WTC11 (cell line): ENCODE measurements at regions not wholly inside any gene's neighbourhood (a gene's known extent, or its start where the extent isn't known, plus 50 kb on each side); places are given as distances from the start of the nearest gene placed in this dataset.

ENCODE experiments used
- ATAC-seq: fragments of 200-7000 bp; cut with Tn5 transposase; 2 replicates; pipeline ENCODE4 v1.10.0; 2021; ENCODE audit warnings: mild to moderate bottlenecking, moderate library complexity
- CTCF ChIA-PET: fragments of 300-600 bp; sonication (Branson Sonifier 250); formaldehyde crosslinking; loops from one replicate; lab custom pipeline; 2021; ENCODE audit warnings: antibody characterized with exemption; lab: Charles Lee
- POLR2A ChIA-PET: fragments of 350-600 bp; sonication (Branson Sonifier 250); formaldehyde crosslinking; loops from one replicate; lab custom pipeline; 2021; ENCODE audit warnings: antibody characterized with exemption; lab: Charles Lee
- DNase-seq: peaks from one replicate; pipeline ENCODE4 v3.0.0; 2021; ENCODE audit warnings: low spot score
- H3K27ac Mint-ChIP-seq: 2 replicates; pipeline ENCODE4 v1.8.0; 2021; ENCODE audit warnings: mixed read lengths
- H3K27me3 Mint-ChIP-seq: 2 replicates; pipeline ENCODE4 v1.8.0; 2021; ENCODE audit warnings: low read depth, mild to moderate bottlenecking, moderate library complexity, mixed read lengths
- H3K36me3 Mint-ChIP-seq: 2 replicates; pipeline ENCODE4 v1.8.0; 2021; ENCODE audit warnings: mixed read lengths
- H3K4me1 Mint-ChIP-seq: 2 replicates; pipeline ENCODE4 v1.8.0; 2022; ENCODE audit warnings: mixed read lengths
- H3K4me3 Mint-ChIP-seq: 2 replicates; pipeline ENCODE4 v1.8.0; 2021; ENCODE audit warnings: mild to moderate bottlenecking, moderate library complexity, mixed read lengths
- H3K9me3 Mint-ChIP-seq: 2 replicates; pipeline ENCODE4 v1.8.0; 2021; ENCODE audit warnings: mixed read lengths
- CREB1 ChIP-seq: sonication (generic); formaldehyde crosslinking; IDR thresholded peaks from 2 replicates; pipeline ENCODE4 v1.8.0; 2023; ENCODE audit warnings: mild to moderate bottlenecking, missing genetic modification reagents
- EMX1 ChIP-seq: fragments of 250-450 bp; sonication (Bioruptor Pico); IDR thresholded peaks from 2 replicates; pipeline ENCODE4 v1.8.0; 2021; ENCODE audit warnings: mild to moderate bottlenecking
- ERG ChIP-seq: fragments of 250-450 bp; sonication (Bioruptor Pico); IDR thresholded peaks from 2 replicates; pipeline ENCODE4 v1.8.0; 2021; ENCODE audit warnings: mild to moderate bottlenecking
- GTF2I ChIP-seq: fragments of 250-450 bp; sonication (Bioruptor Pico); conservative IDR thresholded peaks from 2 replicates; pipeline ENCODE4 v1.4.0; 2021; ENCODE audit warnings: mild to moderate bottlenecking
- HMGA2 ChIP-seq: fragments of 250-450 bp; sonication (Bioruptor Pico); IDR thresholded peaks from 2 replicates; pipeline ENCODE4 v1.4.0; 2021; ENCODE audit warnings: mild to moderate bottlenecking, moderate library complexity
- IRF2 ChIP-seq: sonication (generic); formaldehyde crosslinking; IDR thresholded peaks from 2 replicates; pipeline ENCODE4 v1.8.0; 2022; ENCODE audit warnings: low read depth, missing genetic modification reagents, borderline replicate concordance
- MXD4 ChIP-seq: fragments of 250-450 bp; sonication (Bioruptor Pico); IDR thresholded peaks from 2 replicates; pipeline ENCODE4 v1.8.0; 2021; ENCODE audit warnings: mild to moderate bottlenecking, moderate library complexity, borderline replicate concordance
- NFE2L1 ChIP-seq: sonication (generic); formaldehyde crosslinking; IDR thresholded peaks from 2 replicates; pipeline ENCODE4 v1.8.1; 2023; ENCODE audit warnings: missing genetic modification reagents
- NR2C2 ChIP-seq: sonication (generic); formaldehyde crosslinking; IDR thresholded peaks from 2 replicates; pipeline ENCODE4 v1.8.0; 2022; ENCODE audit warnings: mild to moderate bottlenecking, missing genetic modification reagents
- SMAD4 ChIP-seq: sonication (generic); formaldehyde crosslinking; IDR thresholded peaks from 2 replicates; pipeline ENCODE4 v1.8.0; 2022; ENCODE audit warnings: mild to moderate bottlenecking, missing genetic modification reagents
- SP1 ChIP-seq: sonication (generic); formaldehyde crosslinking; conservative IDR thresholded peaks from 2 replicates; pipeline ENCODE4 v1.8.1; 2022; ENCODE audit warnings: missing genetic modification reagents
- TEAD1 ChIP-seq: sonication (generic); formaldehyde crosslinking; IDR thresholded peaks from 2 replicates; pipeline ENCODE4 v1.8.0; 2022; ENCODE audit warnings: mild to moderate bottlenecking, missing genetic modification reagents
- TP53 ChIP-seq: sonication (generic); formaldehyde crosslinking; IDR thresholded peaks from 2 replicates; pipeline ENCODE4 v1.8.1; 2023; ENCODE audit warnings: mild to moderate bottlenecking, missing genetic modification reagents
- ZNF138 ChIP-seq: sonication (generic); formaldehyde crosslinking; conservative IDR thresholded peaks from 2 replicates; pipeline ENCODE4 v1.8.1; 2022; ENCODE audit warnings: mild to moderate bottlenecking, moderate library complexity, missing genetic modification reagents
- ZNF232 ChIP-seq: sonication (generic); formaldehyde crosslinking; IDR thresholded peaks from 2 replicates; pipeline ENCODE4 v1.8.0; 2022; ENCODE audit warnings: mild to moderate bottlenecking, missing genetic modification reagents
- ZNF281 ChIP-seq: sonication (generic); formaldehyde crosslinking; IDR thresholded peaks from 2 replicates; pipeline ENCODE4 v1.8.0; 2023; ENCODE audit warnings: mild to moderate bottlenecking, missing genetic modification reagents
- ZNF512 ChIP-seq: sonication (generic); formaldehyde crosslinking; IDR thresholded peaks from 2 replicates; pipeline ENCODE4 v1.8.1; 2022; ENCODE audit warnings: missing genetic modification reagents, borderline replicate concordance
- TF ChIP-seq, protein P1 (sequence below): sonication (generic); formaldehyde crosslinking; IDR thresholded peaks from 2 replicates; pipeline ENCODE4 v1.8.0; 2023; ENCODE audit warnings: missing genetic modification reagents
- TF ChIP-seq, protein P2 (sequence below): fragments of 200-600 bp; IDR thresholded peaks from 2 replicates; pipeline ENCODE4 v1.8.0; 2022; ENCODE audit warnings: antibody characterized with exemption
- TF ChIP-seq, protein P3 (sequence below): fragments of 250-450 bp; sonication (Bioruptor Pico); IDR thresholded peaks from 2 replicates; pipeline ENCODE4 v1.9.0; 2021; ENCODE audit warnings: mild to moderate bottlenecking

GRCh38 chr10:28806951-28807759, 129.8 kb downstream of the BAMBI start:
- no peaks in the 10 kb centered on the region for H3K27me3 Mint-ChIP-seq
- POLR2A ChIA-PET: no interaction called here
- H3K36me3 Mint-ChIP-seq: no peaks in the 10 kb centered on the region
- ATAC-seq (no peak), DNase-seq (no peak)
- no peak for TF ChIP-seq TP53
- TF ChIP-seq GTF2I: no peak
- no peak for TF ChIP-seq MXD4 (CRISPR knock-in tag)
- no peak for TF ChIP-seq ZNF281 (CRISPR knock-in tag)
- TF ChIP-seq NFE2L1 (CRISPR knock-in tag): no peak
- TF ChIP-seq ZNF232: no peak
- TF ChIP-seq TEAD1 (CRISPR knock-in tag): no peak
- TF ChIP-seq, protein P1, sequence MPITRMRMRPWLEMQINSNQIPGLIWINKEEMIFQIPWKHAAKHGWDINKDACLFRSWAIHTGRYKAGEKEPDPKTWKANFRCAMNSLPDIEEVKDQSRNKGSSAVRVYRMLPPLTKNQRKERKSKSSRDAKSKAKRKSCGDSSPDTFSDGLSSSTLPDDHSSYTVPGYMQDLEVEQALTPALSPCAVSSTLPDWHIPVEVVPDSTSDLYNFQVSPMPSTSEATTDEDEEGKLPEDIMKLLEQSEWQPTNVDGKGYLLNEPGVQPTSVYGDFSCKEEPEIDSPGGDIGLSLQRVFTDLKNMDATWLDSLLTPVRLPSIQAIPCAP: no peak
- TF ChIP-seq, protein P2, sequence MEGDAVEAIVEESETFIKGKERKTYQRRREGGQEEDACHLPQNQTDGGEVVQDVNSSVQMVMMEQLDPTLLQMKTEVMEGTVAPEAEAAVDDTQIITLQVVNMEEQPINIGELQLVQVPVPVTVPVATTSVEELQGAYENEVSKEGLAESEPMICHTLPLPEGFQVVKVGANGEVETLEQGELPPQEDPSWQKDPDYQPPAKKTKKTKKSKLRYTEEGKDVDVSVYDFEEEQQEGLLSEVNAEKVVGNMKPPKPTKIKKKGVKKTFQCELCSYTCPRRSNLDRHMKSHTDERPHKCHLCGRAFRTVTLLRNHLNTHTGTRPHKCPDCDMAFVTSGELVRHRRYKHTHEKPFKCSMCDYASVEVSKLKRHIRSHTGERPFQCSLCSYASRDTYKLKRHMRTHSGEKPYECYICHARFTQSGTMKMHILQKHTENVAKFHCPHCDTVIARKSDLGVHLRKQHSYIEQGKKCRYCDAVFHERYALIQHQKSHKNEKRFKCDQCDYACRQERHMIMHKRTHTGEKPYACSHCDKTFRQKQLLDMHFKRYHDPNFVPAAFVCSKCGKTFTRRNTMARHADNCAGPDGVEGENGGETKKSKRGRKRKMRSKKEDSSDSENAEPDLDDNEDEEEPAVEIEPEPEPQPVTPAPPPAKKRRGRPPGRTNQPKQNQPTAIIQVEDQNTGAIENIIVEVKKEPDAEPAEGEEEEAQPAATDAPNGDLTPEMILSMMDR: no peak
- TF ChIP-seq HMGA2 (CRISPR knock-in tag): no peak
- no peak for TF ChIP-seq SP1 (CRISPR knock-in tag)
- TF ChIP-seq ZNF138 (CRISPR knock-in tag): no peak
- no peak for TF ChIP-seq NR2C2
- TF ChIP-seq, protein P3, sequence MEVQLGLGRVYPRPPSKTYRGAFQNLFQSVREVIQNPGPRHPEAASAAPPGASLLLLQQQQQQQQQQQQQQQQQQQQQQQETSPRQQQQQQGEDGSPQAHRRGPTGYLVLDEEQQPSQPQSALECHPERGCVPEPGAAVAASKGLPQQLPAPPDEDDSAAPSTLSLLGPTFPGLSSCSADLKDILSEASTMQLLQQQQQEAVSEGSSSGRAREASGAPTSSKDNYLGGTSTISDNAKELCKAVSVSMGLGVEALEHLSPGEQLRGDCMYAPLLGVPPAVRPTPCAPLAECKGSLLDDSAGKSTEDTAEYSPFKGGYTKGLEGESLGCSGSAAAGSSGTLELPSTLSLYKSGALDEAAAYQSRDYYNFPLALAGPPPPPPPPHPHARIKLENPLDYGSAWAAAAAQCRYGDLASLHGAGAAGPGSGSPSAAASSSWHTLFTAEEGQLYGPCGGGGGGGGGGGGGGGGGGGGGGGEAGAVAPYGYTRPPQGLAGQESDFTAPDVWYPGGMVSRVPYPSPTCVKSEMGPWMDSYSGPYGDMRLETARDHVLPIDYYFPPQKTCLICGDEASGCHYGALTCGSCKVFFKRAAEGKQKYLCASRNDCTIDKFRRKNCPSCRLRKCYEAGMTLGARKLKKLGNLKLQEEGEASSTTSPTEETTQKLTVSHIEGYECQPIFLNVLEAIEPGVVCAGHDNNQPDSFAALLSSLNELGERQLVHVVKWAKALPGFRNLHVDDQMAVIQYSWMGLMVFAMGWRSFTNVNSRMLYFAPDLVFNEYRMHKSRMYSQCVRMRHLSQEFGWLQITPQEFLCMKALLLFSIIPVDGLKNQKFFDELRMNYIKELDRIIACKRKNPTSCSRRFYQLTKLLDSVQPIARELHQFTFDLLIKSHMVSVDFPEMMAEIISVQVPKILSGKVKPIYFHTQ (CRISPR knock-in tag): no peak
- TF ChIP-seq IRF2 (CRISPR knock-in tag): no peak
- no peak for TF ChIP-seq CREB1 (CRISPR knock-in tag)
- TF ChIP-seq EMX1 (CRISPR knock-in tag): no peak
- TF ChIP-seq ZNF512 (CRISPR knock-in tag): no peak
- TF ChIP-seq ERG (CRISPR knock-in tag): no peak
- no peak for TF ChIP-seq SMAD4 (CRISPR knock-in tag)
- CTCF ChIA-PET: interaction anchor here (1.5 kb wide), 1 partner anchor 143 kb away, joined by 5 read pairs; no protein-coding TSS in a partner anchor
- H3K4me3 Mint-ChIP-seq: no peak overlapping the region
- H3K9me3 Mint-ChIP-seq: no peaks in the 10 kb centered on the region
- peak overlapping the region; percentile 57 for H3K27ac Mint-ChIP-seq
- H3K4me1 Mint-ChIP-seq: peaks cover 68% of the 10 kb centered on the region
